Medulla oblongata (tissue), 1 donor: ENCODE measurements at regions not wholly inside any gene's neighbourhood (a gene's known extent, or its start where the extent isn't known, plus 50 kb on each side); places are given as distances from the start of the nearest gene placed in this dataset.

Experiments used
- DNase-seq: peaks from one replicate; pipeline ENCODE4 v3.0.0-alpha.2; 2015; ENCODE audit errors: extremely low spot score

DNA sequence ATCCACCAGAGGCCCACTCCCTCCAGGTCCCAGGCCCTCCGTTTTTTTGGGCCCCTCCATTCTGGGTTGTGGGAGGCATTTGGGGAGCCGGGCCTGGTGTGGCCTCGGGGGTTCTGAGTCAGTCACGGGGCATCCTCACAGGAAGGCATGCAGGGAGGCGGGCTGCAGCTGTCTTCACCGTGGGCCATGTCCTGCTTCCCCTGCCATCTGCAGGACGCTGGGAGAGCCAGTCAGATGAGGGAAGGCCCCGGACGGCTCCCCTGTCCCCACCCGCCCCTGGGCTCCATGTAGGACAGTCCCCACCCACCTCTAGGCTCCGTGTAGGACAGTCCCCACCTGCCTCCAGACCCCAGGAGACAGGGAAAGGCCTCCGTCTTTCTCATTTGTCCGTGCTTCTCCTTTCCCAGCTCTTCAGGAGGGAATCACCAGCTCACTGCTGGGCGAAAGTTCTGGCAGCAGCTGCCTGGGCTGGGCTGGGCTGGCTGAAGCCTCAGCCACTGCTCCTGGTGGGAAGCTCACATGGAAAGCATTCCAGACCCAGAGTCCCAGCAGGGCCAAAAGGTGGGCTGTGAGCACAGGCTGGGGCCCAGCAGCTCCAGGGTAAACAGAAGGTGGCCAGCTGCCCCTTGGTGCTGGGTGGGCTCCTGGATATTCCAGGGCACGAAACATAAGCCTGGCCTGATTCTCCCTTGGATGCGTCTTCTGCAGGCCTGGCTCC, 217.8 kb downstream of the KIF26A start:
- no peak for DNase-seq

DNA sequence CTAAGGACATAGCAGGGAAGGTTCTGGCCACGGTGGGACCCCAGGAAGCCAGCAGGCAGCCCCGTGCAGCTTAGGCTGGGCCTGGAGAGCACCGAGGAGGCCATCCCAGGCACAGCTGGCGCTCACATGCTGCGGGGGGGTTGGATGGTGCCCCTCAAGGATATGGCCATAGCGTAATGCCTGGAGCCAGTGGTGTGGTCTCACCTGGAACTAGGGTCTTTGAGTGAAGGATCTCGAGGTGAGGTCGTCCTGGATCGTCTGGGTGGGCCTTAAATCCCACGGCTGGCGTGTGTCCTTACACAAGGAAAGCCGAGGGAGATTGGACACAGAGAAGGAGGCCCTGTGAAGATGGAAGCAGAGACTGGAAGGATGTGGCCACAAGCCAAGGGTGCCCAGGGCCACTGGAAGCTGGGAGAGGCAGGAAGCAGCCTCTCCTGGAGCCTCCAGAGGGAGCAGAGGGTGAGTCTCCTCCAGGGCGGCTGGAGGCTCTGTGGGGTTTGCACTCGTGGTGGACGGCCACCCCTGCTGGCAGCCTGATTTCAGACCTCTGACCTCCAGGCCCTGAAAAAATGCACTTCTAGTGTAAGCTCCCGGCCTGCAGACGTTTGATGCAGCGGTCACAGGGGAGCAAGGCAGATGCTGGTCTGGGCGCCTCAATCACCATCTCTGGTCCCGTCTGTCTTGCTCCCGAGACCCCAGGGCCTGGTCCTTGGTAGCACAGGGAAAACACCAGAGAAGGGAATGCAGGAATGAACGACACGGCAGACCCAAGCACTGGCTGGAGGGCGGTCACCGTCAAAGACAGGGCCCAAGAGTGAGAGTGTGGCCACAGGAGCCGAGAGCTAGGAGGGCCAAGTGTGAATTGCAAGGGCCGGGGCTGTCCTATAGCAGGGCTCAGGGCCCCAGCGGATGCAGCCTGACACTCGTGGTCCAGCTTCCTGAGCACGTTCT, 218.6 kb downstream of the KIF26A start:
- no peak for DNase-seq

DNA sequence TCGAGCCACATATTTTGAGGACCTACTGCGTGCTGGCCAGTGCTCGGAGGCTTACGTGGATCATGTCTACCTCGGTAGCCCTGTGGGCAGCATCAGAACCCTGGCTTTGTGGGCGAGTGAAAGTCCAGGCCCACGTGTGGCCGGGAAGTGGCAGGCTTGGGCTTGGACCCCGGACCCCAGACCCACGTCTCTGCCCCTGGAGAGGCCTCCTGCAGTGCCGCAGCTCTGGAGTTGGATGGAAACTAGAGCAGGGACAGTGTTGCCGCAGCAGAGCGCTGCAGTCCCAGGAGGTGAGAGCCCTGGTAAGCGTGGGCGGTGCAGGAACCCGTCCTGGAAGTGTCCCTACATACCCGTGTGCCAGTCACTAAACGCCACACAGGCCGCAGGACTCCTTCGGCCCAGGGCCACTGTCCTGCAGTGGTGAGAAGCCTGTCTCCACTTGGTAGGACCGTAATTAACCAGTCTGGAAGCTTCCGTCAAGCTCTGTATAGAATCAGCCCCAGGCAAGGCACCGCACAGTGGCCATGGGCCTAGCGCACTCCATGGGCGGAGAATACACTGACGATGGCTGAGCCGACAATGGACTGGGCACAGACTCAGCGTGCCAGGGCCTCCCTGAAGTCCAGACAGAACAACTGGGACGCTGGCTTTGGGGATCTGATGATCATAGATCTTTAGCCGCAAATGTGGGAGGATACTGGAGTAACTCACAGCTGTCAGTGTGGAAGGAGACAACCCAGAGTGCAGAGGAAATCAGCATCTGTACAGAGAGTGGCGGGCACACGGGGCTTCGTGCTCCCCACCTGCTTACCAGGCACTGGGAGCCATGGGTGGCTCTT, 219.5 kb downstream of the KIF26A start:
- DNase-seq, result no peak

DNA sequence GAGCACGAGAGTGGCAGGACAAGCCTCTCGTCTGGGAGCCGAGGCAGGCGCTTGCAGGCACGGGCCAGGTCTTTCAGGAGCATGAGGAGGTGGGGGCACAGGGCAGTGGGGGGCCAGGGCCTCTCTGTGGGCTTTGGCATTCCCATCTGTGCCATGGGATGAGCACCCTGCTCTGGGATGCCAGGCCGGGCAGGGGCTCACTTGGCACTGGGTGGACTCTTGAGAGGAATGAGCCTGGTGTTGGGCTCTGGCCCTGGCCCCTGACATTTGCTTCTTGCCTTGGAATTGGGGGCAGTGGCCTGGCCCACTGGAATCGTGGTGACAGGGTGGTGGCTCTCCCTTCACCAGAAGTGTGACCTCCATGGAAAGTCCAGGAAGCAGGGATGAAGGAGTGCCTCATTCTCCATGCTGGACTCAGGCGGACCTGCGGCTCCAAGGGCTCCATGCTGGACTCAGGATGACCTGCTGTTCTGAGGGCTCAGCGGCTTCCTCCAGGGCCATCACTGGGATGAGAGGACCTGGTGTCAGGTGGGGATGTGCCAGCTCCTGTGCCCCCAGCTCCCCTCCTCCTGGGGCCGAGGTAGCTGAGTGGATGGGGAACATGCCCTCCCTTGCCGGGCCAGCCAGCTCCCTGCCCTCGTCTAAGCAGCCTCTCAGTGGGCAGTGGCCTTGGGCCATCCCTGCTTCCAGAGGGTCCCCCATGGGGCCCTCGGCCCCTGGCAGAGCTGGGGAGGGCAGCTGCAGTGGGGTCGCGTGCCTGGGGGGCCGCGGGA, 220.3 kb downstream of the KIF26A start:
- no peak for DNase-seq

DNA sequence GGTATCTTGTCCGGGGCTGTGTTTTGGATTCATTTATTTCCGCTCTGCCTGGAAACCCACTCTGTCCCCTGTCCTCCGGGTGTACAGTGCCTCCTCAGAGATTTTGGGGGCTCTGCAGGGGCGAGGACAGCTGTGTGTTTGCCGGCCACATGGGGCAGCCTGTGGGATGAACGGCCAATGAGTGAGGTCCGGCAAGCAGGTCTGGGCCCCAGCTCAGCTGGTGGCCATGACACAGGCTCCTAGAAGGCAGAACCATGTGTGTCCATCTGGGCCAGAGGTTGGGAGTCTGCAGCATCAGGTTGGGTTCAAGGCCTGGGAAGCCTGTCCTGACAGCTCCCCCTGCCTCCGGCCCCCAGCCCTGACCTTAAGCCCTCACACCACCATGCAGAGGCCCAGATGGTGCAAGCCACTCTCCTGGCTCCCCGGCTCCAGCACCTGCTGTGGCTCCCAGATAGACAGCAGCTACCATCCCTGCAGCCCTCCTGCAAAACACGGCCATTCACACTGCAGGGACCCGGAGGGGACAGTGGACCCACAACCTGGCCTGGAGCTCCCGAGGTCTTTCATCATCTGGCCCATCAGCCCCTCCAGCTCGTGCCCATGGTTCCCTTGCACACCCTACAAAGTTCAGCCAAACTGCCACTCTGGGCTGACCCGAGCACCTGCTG, 220.1 kb upstream of the C14orf180 start:
- DNase-seq, result no peak

DNA sequence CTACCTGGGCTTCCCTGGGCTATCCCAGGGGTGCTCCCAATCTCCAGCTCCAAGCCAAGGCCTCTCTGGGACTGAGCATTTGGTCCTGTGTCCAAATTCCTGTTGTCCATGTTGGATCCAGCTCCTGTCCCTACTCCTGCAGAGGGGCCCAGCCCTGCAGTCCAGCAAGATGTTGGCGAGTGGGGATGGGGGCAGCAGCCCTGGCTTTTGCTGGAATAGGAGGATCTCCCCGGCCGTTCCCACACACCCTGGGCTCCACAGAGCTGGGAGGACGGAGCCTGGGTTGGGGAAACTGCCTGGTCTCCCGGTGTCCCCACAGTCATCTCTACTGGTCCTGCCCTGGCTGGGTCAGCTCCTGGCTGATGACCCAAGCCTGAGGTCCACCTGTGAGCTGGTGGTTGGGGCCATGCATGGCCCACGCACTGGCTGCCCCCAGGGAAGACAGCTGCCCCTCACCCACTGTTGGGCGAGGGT, 219.6 kb upstream of the C14orf180 start:
- DNase-seq, result no peak

DNA sequence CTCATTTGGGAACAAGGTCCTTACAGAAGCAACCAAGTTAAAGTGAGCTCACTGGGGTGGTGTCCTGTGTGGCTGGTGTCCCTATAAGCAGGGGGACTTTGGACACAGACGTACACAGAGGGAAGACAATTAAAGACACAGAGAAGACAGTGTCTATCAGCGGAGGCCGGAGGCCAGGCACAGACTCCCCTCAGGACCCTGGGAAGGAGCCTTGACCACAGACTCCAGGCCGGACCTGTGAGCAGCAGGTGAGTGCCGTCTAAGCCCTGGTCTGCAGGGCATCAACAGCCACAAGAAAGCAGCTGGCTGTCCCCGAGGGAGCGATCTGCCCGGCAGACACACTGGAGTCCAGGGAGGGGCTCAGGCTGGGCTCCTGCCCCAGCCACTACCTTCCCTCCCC, 219.1 kb upstream of the C14orf180 start:
- no peak for DNase-seq

DNA sequence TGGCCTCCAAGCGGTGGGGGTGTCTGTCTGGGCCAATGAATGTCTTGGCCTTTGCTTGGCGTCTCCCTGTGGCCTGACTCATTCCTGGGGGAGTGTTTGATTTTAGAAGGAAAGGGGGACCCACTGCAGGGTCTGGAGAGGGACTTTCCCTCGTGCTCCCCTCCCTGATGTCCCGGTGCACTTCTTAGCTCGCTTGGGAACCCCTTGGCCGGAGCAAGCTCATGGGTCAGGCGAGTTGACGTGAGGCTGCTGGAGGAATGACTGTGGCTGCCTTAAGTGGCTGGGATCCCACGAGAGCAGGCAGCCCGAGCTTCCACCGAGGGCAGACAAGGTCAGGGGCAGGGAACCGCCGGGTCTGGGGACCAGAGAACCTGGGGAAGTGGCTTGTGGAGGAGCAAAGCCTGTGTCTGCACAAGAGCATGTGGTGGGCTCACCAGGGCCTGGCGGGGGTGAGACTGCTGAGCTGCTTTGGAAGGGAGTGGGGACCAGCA, 218.4 kb upstream of the C14orf180 start:
- DNase-seq, result no peak

DNA sequence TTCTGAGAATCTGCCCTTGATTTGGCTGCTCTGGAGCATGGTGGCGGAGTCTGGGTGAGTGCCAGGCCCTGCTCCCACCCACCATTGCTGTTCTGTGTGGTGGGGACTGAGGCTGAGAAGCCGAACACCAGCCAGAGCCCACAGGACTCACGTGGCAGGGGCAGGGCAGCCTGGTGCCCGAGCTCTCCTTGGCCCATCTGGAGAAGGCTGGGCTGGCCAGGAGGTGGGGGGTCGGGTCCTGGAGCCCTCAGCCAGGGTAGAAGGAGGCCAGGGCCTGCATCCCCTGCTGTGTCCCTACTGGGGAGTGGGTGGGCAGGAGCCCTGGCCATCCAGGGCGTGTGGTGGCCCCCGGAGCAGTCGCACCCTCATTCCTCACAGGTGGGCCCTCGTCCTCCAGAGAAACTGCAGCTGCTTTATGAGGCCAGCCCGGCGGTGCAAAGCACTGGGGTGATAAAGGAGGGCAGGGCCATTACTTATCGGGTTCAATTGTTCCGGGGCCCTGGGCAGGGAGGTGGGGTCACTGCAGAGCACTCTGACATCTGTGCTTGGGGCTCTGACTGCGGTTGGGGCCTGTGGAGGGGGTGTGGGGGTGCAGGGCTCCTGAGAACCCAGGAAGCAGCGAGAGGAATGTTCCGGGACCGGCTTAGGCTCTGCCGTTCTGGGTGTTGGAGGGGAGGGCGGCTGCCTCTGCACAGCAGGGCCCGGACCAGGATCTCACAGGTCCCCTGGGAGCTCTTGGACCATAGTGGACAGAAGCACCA, 217.5 kb upstream of the C14orf180 start:
- DNase-seq, result no peak

DNA sequence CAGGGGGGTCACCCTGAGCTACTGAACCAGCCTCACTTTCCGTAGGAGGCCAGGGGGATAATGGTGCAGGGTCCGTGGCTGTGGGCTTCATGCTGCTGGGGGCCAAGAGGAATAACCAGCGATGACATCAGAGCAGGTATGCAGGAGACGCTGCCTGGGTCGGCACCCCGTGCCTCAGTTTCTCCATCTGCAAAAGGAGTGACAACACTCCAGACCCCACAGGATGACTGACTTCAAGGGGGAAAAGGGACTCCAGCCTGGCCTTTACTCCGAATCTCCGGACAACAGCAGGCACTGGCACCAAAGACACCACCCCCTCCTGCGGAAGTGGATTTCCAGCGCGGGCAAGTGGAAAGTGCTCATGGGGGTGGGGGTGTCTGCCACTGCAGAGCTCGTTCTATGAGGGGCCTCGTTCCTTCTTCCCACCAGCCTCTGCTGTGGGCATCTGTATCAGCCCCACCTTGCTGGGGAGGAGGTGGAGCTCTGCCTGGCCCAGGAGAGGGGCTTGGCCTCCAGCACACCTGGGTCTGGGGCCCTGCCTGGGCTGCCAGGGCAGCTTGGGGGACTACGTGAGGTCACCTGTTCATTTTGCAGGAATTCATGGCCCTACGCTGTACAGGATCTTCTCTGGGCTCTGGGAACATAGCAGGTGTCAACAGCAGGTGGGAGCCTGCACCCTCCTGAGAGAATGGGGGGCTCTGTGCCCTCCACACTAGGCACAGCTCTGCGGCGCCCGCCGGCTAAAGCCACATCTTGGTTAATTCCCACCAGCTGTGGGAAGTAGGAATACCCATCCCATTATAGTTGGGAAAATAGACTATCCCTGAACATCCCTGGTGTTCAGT, 216.6 kb upstream of the C14orf180 start:
- no peak for DNase-seq

DNA sequence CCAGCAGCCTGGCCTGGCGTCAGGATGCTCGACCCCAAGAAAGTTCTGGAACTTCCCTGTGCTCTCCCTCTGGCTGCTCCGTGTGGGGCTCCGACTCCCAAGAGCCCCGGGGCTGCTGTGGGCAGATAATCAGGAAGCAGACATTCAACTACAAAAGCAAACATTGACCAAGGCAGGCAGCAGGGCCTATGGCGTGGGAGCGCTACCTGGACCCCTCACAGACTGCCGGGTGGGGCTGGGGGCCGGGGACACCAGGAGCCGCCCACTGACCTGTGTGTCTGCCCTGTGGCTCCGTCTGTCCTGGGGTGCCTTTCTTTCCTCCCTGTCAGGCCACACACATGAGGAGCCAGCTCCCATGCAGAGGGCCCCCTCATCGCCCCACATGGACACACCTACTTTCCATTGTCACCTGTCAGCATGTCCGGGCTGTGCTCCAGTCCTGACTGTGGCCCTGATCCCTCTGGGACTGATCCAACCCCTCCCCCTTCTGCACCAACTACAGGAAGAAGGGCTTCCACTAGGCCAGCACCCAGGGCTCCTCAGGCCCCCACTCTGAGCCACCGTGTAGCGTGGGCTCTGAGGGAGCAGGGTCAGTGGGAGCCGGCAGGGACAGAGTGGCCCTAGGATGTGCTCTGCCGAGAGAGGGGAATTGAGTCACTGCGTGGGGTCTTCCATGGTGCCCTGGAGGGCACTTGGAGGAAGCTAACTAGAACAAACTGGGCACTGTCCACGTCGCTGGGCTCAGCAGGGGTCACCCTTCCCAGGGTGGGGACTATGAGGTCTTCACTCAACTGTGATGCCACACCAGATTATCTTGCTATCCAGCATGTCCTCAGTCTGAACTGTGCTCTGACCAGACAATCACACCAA, 215.4 kb upstream of the C14orf180 start:
- DNase-seq, result no peak

DNA sequence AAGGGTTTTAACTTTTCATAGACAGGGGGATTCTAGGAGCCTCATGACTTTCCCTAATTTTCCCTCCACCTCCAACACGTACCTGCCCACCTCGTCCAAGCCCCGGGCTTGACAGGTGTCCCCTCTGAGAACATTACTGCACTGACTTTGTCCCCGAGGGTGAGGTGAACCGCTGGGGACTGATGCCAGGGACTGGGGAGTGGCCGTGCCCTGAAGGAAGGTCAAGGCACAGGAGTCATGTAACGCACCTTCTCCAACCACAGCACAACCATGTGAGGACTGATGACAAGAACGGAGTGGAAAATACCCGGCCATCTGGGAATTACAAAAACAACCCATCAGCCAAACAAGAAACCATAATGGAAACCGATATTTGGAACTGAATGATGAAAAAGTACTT, 214.7 kb upstream of the C14orf180 start:
- DNase-seq, result no peak

DNA sequence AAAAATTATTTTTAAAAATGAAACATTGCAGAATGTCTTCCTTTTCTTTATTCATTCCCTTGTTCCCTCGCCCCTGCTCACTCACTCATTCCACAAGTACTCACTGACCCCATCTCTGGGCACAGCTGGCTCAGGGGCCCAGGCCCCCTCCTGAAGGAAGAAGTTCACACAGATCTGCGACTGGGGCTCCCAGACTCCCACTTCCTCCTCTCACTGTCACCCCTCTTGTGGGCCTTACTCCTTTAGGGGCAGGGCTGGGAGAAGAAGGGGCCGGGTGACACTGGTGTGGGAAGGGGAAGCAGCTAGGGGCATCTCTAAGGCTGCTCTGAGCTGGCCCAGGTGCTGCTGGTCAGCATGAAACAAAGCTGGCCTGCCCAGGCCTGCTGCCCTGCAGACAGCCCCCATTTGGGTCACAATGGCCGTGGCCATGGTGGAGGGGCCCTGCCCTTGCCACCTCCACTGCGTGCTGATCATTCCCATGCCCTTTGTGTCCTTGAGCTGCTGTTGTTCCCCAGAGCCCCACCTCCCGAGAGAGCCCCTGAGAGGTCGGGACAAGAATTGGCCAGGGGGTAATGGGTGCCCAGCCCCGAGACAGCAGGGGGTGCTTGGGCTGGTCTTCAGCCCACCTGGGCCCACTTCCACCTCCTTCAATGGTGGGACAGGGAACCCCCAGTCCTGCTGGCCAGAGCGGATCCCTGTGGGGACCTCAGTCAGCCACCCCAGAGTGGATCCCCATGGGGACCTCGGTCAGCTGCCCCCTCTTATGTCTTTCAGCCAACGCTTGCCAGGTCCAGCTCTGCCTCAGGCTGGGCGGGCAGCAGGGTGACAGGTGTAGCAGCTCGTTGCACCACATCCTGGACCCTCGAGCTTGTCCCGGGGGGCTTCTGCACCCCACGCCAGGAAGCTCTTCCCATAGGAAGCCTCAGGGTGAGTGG, 212.4 kb upstream of the C14orf180 start:
- no peak for DNase-seq

DNA sequence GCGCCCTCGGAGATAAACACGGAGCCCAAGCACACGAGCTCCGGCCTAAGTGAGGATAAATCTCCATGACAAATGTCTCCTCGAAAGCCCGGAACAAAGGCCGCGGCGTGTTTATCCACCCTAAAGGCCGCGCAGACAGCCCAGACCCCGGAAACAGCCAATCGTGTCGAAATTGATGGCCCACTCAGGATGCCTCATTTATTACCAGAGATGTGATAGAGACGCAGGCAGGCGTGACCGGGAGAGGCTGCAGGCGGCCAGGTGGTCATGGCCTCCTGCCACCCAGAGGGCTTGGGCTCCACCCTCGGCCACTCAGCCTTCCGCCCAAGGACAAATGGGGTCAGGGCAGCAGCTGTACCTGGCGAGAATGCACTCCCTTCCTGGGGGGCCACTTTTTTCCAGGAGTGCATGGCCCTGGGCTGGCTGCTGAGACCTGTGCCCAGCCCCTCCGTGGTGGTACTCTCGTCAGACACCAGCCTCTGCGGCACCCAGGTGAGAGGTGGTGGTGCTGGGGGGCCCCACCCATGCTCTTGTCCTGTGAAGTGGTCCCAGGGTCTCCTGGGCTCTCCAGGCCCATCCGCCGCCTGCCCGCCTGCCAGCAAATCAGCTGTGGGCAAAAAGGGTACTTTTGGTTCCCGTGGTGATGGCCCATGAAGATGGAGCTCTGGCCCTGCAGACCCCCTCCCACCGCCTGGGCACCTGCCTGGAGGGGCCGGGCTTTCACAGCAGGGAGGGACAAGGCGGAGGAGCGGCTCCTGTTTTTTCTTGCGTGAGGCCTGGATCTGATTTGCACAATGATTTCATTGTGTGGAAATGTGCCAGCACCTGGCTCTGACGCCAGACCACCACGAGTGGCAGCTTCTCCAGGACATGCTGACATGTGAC, 211.5 kb upstream of the C14orf180 start:
- DNase-seq, result no peak

DNA sequence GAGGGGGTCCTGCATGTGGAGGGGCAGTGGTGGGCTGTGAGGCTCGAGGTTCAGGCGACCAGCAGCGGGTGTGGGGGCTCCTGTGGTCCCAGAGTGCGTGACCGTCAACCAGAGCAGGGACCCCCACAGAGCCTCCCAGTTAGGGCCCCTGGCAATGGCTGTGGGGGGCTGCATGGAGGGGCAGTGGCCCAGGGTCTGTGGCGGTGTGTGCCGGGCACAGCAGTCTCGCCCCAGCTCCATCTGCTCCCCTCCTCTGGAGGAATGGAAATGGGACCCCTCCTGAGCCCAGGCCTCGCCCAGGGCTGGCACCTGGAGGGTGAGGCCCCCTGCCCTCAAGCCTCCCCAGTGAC, 210.8 kb upstream of the C14orf180 start:
- DNase-seq, result no peak

DNA sequence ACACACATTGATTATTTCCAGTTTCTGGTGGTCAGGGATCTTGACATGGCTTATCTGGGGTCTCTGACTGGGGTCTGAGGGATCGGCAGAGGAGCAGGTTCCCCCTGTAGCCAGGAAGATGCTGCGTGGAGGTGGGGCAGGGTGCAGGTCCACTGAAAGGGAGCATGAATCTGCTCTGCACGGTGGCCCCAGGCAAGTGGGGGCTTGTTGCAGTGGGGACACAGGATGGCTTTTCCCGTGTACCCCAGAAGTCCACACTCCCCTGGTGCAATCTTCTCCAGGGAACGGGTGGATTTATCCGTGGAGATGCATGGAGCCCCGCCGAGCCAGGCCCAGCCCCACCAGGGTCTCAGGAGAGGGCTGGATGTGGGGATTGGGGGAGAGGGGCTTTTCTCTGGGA, 210.4 kb upstream of the C14orf180 start:
- no peak for DNase-seq
